Ascending aorta (tissue), 2 donors: ENCODE measurements at regions not wholly inside any gene's neighbourhood (a gene's known extent, or its start where the extent isn't known, plus 50 kb on each side); places are given as distances from the start of the nearest gene placed in this dataset.

Experiments used
- DNase-seq, 2 donors: peaks; one replicate each; pipeline ENCODE4 v3.0.0-alpha.2; 2019; ENCODE audit warnings: low spot score in 2 of 2
- H3K27ac ChIP-seq, 2 donors: fragments of 200-600 bp; sonication (generic); one replicate each; pipeline ENCODE4 v1.5.1; 2016 to 2017; ENCODE audit warnings: mild to moderate bottlenecking in 1 of 2
- H3K27me3 ChIP-seq: fragments of 200-600 bp; sonication (generic); one replicate; pipeline ENCODE4 v1.5.1; 2017
- H3K36me3 ChIP-seq, 2 donors: fragments of 200-600 bp; sonication (generic); one replicate each; pipeline ENCODE4 v1.5.1; 2016
- H3K4me1 ChIP-seq, 2 donors: fragments of 200-600 bp; sonication (generic); one replicate each; pipeline ENCODE4 v1.5.1; 2016 to 2017; ENCODE audit warnings: mild to moderate bottlenecking in 1 of 2
- H3K4me3 ChIP-seq, 2 donors: fragments of 200-600 bp; sonication (generic); one replicate each; pipeline ENCODE4 v1.5.1; 2016 to 2017; ENCODE audit warnings: mild to moderate bottlenecking in 1 of 2
- H3K9me3 ChIP-seq, 2 donors: fragments of 200-600 bp; sonication (generic); one replicate each; pipeline ENCODE4 v1.5.1; 2016
- CTCF ChIP-seq, 3 experiments: fragments of 200-600 bp in 2 of 3; fragments of 450-650 bp in 1 of 3; sonication (generic) in 2 of 3; IDR thresholded peaks; one replicate each; pipeline ENCODE4 v1.5.1; 2016 to 2019; ENCODE audit warnings: antibody characterized with exemption in 3 of 3, mild to moderate bottlenecking in 1 of 3, moderate library complexity in 1 of 3
- intact Hi-C: fragments of 100-400 bp; cut with DNase I; formaldehyde crosslinking; loops from one replicate; pipeline ENCODE4 v1.15.1; 2023

- H3K9me3 ChIP-seq = no peaks in the 10 kb centered on the region
- H3K4me3 ChIP-seq = no peak overlapping the region
- intact Hi-C loops = no loop called here
- H3K27me3 ChIP-seq = no peaks in the 10 kb centered on the region
- H3K4me1 ChIP-seq = no peaks in the 10 kb centered on the region
- no peak for DNase-seq
- no peaks in the 10 kb centered on the region for H3K36me3 ChIP-seq
- no peak for TF ChIP-seq CTCF (IDR thresholded peaks at IDR 0.05)
- no peak overlapping the region for H3K27ac ChIP-seq
These were observed 613.3 kb downstream of the TSN start for GRCh38 chr2:122368576-122369243.

- Histone ChIP-seq H3K27me3 (no peaks in the 10 kb centered on the region), H3K27ac (no peak overlapping the region), H3K4me3 (no peak overlapping the region), H3K4me1 (no peaks in the 10 kb centered on the region), H3K9me3 (no peaks in the 10 kb centered on the region), H3K36me3 (no peaks in the 10 kb centered on the region)
- TF ChIP-seq CTCF (IDR thresholded peaks at IDR 0.05) = no peak
- no peak for DNase-seq
- intact Hi-C loops = no loop called here
These were observed 623.1 kb downstream of the TSN start for GRCh38 chr2:122378521-122378920.

- no peak for DNase-seq
- no peak overlapping the region for H3K4me3 ChIP-seq
- no peaks in the 10 kb centered on the region for H3K4me1 ChIP-seq
- intact Hi-C loops = no loop called here
- no peak for TF ChIP-seq CTCF (IDR thresholded peaks at IDR 0.05)
- H3K27ac ChIP-seq = no peak overlapping the region
- H3K36me3 ChIP-seq = no peaks in the 10 kb centered on the region
- peaks cover 0 to 4% of the 10 kb centered on the region in 2 donors for H3K9me3 ChIP-seq
- H3K27me3 ChIP-seq = no peaks in the 10 kb centered on the region
These were observed 629.4 kb downstream of the TSN start for GRCh38 chr2:122384768-122385333.

- Histone ChIP-seq H3K4me1 (no peaks in the 10 kb centered on the region), H3K27me3 (no peaks in the 10 kb centered on the region), H3K27ac (no peak overlapping the region), H3K9me3 (peaks cover 0 to 4% of the 10 kb centered on the region in 2 donors), H3K36me3 (no peaks in the 10 kb centered on the region), H3K4me3 (no peak overlapping the region)
- no peak for TF ChIP-seq CTCF (IDR thresholded peaks at IDR 0.05)
- intact Hi-C loops = no loop called here
- no peak for DNase-seq
These were observed 632.8 kb downstream of the TSN start for GRCh38 chr2:122388208-122388607.

GRCh38 chr2:122389694-122390093, 634.2 kb downstream of the TSN start:
- no peak for DNase-seq
- Histone ChIP-seq H3K4me3 (no peak overlapping the region), H3K4me1 (no peaks in the 10 kb centered on the region), H3K27me3 (no peaks in the 10 kb centered on the region), H3K27ac (no peak overlapping the region), H3K9me3 (peaks cover 0 to 4% of the 10 kb centered on the region in 2 donors), H3K36me3 (no peaks in the 10 kb centered on the region)
- TF ChIP-seq CTCF (IDR thresholded peaks at IDR 0.05) = no peak
- intact Hi-C loops = no loop called here
